Left lung (tissue), 4 donors: ENCODE measurements at regions not wholly inside any gene's neighbourhood (a gene's known extent, or its start where the extent isn't known, plus 50 kb on each side); places are given as distances from the start of the nearest gene placed in this dataset.
"Not testable (repeated sequence)": the region's sequence is repeated elsewhere in the genome, so short reads cannot be mapped to it uniquely, and the experiment has no call there.

Source experiments
- ATAC-seq: fragments of 200-7000 bp; cut with Tn5 transposase; one replicate; pipeline ENCODE4 v1.9.1; 2020; ENCODE audit warnings: moderate library complexity
- DNase-seq, 4 donors: peaks; one replicate each; pipeline ENCODE4 v3.0.0-alpha.2; 2013 to 2020
- H3K27ac ChIP-seq, 2 donors: fragments of 200-600 bp; sonication (generic) in 1 of 2; one replicate each; pipeline versions ENCODE4 v1.5.0 to v1.8.0; 2020 to 2021
- H3K27me3 ChIP-seq, 2 donors: fragments of 200-600 bp; sonication (generic) in 1 of 2; one replicate each; pipeline versions ENCODE4 v1.5.0 to v1.8.0; 2020 to 2021
- H3K36me3 ChIP-seq, 2 donors: fragments of 200-600 bp; sonication (generic) in 1 of 2; one replicate each; pipeline versions ENCODE4 v1.5.0 to v1.8.0; 2020 to 2021
- H3K4me1 ChIP-seq, 2 donors: fragments of 200-600 bp; one replicate each; pipeline ENCODE4 v1.8.0; 2021
- H3K4me3 ChIP-seq, 2 donors: fragments of 200-600 bp; sonication (generic) in 1 of 2; one replicate each; pipeline versions ENCODE4 v1.5.0 to v1.8.0; 2020 to 2021; ENCODE audit warnings: mild to moderate bottlenecking in 1 of 2
- H3K9me3 ChIP-seq, 2 donors: fragments of 200-600 bp; sonication (generic) in 1 of 2; one replicate each; pipeline versions ENCODE4 v1.5.0 to v1.8.0; 2020 to 2021
- intact Hi-C, 2 donors: fragments of 100-400 bp; cut with DNase I; formaldehyde crosslinking; loops; one replicate each; pipeline versions ENCODE4 v1.11.2 to v1.14.2; 2022
- TF ChIP-seq, protein P1 (sequence below), 2 donors: fragments of 200-600 bp; sonication (generic) in 1 of 2; IDR thresholded peaks; one replicate each; pipeline versions ENCODE4 v1.5.0 to v1.8.0; 2021; ENCODE audit warnings: antibody characterized with exemption in 2 of 2
- donor health status: DM: no; HTN: yes; CAD: no.
- donor health status: DM: no; HTN: no; CAD: no.

DNA sequence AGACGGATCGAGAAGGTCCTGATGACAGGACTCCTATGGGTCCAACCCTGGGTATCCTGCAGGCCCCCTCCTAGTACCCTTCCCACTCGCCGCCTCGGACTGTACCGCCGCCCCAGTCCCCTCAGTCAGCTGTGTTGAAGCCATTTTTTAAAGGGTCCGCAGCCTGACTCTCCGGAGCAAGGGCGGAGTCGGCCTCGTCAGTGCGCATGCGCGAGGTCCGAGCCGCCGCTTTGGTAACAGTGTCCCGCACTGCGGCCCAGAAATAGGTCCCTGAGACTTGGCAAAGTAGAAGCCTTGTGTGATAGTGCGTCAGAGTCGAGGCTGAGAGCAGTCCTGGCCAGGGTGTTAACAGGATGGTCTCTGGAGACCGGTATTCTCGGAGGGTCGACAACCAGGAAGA lies 769.0 kb upstream of the ALG10B start:
- ATAC-seq: no peak
- no peaks in the 10 kb centered on the region for H3K4me1 ChIP-seq
- H3K27me3 ChIP-seq: no peaks in the 10 kb centered on the region
- H3K9me3 ChIP-seq: peaks cover 0 to 57% of the 10 kb centered on the region in 2 donors
- H3K36me3 ChIP-seq: no peaks in the 10 kb centered on the region
- no peak overlapping the region for H3K4me3 ChIP-seq
- intact Hi-C loops: no loop called here
- DNase-seq: no peak
- TF ChIP-seq, protein P1, sequence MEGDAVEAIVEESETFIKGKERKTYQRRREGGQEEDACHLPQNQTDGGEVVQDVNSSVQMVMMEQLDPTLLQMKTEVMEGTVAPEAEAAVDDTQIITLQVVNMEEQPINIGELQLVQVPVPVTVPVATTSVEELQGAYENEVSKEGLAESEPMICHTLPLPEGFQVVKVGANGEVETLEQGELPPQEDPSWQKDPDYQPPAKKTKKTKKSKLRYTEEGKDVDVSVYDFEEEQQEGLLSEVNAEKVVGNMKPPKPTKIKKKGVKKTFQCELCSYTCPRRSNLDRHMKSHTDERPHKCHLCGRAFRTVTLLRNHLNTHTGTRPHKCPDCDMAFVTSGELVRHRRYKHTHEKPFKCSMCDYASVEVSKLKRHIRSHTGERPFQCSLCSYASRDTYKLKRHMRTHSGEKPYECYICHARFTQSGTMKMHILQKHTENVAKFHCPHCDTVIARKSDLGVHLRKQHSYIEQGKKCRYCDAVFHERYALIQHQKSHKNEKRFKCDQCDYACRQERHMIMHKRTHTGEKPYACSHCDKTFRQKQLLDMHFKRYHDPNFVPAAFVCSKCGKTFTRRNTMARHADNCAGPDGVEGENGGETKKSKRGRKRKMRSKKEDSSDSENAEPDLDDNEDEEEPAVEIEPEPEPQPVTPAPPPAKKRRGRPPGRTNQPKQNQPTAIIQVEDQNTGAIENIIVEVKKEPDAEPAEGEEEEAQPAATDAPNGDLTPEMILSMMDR (IDR thresholded peaks at IDR 0.05): no peak
- no peak overlapping the region for H3K27ac ChIP-seq

DNA sequence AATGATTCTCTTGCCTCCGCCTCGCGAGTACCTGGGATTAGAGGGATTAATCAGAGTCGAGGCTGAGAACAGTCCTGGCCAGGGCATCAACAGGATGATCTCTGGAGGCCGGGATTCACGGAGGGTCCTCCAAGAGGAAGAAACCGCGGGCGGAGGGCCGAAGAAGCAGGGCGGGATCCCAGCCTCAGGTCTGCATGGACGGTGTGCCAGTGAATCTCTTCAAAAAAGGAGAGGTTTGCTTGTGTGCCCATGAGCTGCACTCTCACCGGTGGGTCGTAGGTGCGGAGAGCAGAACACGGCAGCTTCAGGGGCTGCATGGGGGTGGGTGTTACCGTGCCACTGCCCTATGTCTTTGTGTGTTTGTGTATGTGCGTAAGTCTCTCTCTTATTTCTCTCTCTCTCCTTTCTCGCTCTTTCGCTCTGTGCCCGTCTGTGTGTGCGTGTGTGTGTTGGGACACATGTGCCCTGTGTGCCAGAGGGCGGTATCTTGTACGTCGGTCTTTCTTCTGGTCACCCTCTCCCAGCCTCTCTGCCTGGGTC lies 768.2 kb upstream of the ALG10B start:
- Histone ChIP-seq H3K27ac (no peak overlapping the region), H3K4me1 (no peaks in the 10 kb centered on the region), H3K36me3 (no peaks in the 10 kb centered on the region), H3K4me3 (no peak overlapping the region), H3K9me3 (peaks cover 0 to 53% of the 10 kb centered on the region in 2 donors), H3K27me3 (no peaks in the 10 kb centered on the region)
- ATAC-seq (no peak), DNase-seq (no peak)
- TF ChIP-seq, protein P1 (IDR thresholded peaks at IDR 0.05): no peak
- intact Hi-C loops: no loop called here

DNA sequence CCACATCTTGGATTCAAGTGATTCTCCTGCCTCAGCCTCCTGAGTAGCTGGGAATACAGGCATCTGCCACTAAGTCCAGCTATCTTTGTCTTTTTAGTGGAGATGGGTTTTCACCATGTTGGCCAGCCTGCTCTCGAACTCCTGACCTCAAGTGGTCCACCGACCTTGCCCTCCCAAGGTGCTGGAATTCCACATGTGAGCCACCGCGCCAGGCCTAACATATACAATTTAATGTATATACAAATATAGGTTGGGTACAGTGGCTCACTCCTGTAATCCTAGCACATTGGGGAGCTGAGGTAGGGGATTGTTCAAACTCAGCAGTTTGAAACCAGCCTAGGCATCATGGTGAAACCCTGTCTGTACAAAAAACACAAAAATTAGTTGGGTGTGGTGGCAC lies 759.6 kb upstream of the ALG10B start:
- H3K27me3 ChIP-seq, H3K4me3 ChIP-seq, H3K36me3 ChIP-seq, DNase-seq, H3K27ac ChIP-seq, ATAC-seq, intact Hi-C loops, H3K4me1 ChIP-seq: not testable (repeated sequence)
- H3K9me3 ChIP-seq: peaks cover 0 to 33% of the 10 kb centered on the region in 2 donors

DNA sequence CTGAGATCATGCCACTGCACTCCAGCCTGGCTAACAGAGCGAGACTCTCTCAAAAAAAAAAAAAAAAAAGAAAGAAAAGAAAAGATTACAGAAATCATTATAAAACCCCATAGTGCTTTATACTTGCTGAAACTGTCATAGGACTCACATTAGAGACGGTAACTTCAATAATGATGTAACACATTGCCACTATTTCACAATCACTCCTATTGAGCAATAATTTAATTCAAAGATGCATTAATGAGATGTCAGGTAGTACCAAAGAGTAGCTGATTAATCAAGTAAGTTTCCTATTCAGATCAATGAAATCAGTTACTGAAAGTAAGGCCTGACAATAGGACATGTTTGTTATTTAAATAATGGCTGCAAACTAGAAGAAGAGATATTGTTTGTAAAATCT lies 751.5 kb upstream of the ALG10B start:
- TF ChIP-seq, protein P1 (IDR thresholded peaks at IDR 0.05): no peak
- intact Hi-C loops: no loop called here

DNA sequence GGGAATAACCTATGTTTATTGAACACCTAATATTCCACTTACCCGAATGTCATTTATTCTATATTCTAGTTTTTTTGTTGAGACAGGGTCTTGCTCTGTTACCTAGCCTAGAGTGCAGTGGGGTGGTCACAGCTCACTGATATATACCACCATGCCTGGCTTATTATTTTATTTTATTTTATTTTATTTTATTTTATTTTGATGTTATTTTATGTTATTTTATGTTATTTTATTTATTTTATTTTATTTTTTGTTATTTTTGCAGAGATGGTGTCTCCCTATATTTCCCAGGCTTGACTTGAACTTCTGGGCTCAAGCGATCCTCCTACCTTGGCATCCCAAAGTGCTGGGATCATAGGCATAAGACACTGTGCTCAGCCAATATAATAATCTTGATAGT lies 746.0 kb upstream of the ALG10B start:
- H3K4me1 ChIP-seq, H3K4me3 ChIP-seq, DNase-seq, H3K27ac ChIP-seq, H3K36me3 ChIP-seq, intact Hi-C loops, H3K27me3 ChIP-seq, ATAC-seq: not testable (repeated sequence)
- H3K9me3 ChIP-seq: peaks cover 0 to 36% of the 10 kb centered on the region in 2 donors

More for the DNA sequence above, 751.5 kb upstream of the ALG10B start:
- DNase-seq: no peak
- no peaks in the 10 kb centered on the region for H3K27me3 ChIP-seq
- peaks cover 0 to 47% of the 10 kb centered on the region in 2 donors for H3K9me3 ChIP-seq
- no peak overlapping the region for H3K4me3 ChIP-seq
- ATAC-seq: no peak
- H3K27ac ChIP-seq: no peak overlapping the region
- H3K36me3 ChIP-seq: no peaks in the 10 kb centered on the region
- no peaks in the 10 kb centered on the region for H3K4me1 ChIP-seq
